ENCODE measurements at regions not wholly inside any gene's neighbourhood (a gene's known extent, or its start where the extent isn't known, plus 50 kb on each side); places are given as distances from the start of the nearest gene placed in this dataset.

DNA sequence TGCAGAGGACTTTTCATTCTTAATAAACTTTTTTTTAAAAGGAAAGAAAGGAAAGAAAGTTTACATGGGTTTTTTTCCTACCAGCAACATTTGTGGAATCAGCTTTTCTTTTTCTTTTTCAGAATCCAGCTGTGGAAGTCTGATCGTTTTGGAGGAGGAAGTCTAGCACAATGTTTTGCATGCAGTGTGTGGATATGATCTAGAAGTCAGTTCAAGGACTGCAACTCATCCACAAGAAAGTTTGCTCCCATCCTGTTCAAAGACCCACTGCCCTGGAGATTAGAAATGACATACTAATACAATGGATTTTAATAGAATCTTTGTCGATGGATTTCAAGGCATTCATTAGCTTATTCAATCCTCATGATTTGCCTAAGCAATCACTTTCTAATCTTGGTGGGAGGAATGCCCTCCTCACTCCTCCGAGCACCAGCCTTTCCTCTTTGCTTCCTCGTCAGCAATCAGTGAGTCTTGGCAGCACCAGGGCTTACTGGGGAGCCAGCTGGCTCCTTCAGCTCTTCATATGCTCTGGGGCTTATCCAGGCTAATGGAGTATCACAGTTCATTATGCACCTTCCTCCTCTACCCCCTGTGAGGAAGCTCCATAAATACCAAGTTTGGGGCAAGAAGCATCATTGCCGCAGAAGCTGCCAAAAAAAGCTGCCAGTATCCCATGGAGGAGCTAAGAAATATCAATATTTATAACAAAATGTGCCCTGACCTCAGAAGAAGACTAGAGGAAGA lies 392.3 kb upstream of the PKN2 start:
- Histone ChIP-seq H3K9me3 (ENCODE audit: control insufficient read depth in 4 of 4, low read length in 3 of 4) (no peaks in the 10 kb centered on the region), H3K4me1 (ENCODE audit: control insufficient read depth in 4 of 4, insufficient read depth in 4 of 4, low read length in 3 of 4) (peaks cover 0 to 4% (median under 1%) of the 10 kb centered on the region in 4 donors), H3K27ac (ENCODE audit: low read depth in 1 of 2, low read length in 2 of 2) (no peak overlapping the region), H3K27me3 (ENCODE audit: control insufficient read depth in 4 of 4, insufficient read depth in 4 of 4, low read length in 3 of 4) (no peaks in the 10 kb centered on the region), H3K36me3 (ENCODE audit: control insufficient read depth in 4 of 4, insufficient read depth in 3 of 4, low read depth in 1 of 4, low read length in 3 of 4) (no peaks in the 10 kb centered on the region), H3K9ac (ENCODE audit: low read depth in 1 of 2, low read length in 2 of 2) (no peak overlapping the region), H3K4me3 (ENCODE audit: low read depth in 1 of 3, low read length in 3 of 3) (no peak overlapping the region)
- WGBS: 71% methylated on average over 5 of the region's 5 CpGs
- TF ChIP-seq EGR1 (IDR thresholded peaks at IDR 0.05; ENCODE audit: low read depth in 2 of 2) (no peak), MAX (IDR thresholded peaks at IDR 0.05) (no peak), RXRA (IDR thresholded peaks at IDR 0.05) (no peak), HNF4G (IDR thresholded peaks at IDR 0.05) (no peak), RAD21 (IDR thresholded peaks at IDR 0.05) (no peak), TAF1 (conservative IDR thresholded peaks at IDR 0.05) (no peak), ZBTB33 (IDR thresholded peaks at IDR 0.05) (no peak), YY1 (IDR thresholded peaks at IDR 0.05) (no peak)
- TF ChIP-seq, protein P1, sequence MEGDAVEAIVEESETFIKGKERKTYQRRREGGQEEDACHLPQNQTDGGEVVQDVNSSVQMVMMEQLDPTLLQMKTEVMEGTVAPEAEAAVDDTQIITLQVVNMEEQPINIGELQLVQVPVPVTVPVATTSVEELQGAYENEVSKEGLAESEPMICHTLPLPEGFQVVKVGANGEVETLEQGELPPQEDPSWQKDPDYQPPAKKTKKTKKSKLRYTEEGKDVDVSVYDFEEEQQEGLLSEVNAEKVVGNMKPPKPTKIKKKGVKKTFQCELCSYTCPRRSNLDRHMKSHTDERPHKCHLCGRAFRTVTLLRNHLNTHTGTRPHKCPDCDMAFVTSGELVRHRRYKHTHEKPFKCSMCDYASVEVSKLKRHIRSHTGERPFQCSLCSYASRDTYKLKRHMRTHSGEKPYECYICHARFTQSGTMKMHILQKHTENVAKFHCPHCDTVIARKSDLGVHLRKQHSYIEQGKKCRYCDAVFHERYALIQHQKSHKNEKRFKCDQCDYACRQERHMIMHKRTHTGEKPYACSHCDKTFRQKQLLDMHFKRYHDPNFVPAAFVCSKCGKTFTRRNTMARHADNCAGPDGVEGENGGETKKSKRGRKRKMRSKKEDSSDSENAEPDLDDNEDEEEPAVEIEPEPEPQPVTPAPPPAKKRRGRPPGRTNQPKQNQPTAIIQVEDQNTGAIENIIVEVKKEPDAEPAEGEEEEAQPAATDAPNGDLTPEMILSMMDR (IDR thresholded peaks at IDR 0.05; ENCODE audit: low read depth, low read length, missing input control): no peak
- TF ChIP-seq, protein P2, sequence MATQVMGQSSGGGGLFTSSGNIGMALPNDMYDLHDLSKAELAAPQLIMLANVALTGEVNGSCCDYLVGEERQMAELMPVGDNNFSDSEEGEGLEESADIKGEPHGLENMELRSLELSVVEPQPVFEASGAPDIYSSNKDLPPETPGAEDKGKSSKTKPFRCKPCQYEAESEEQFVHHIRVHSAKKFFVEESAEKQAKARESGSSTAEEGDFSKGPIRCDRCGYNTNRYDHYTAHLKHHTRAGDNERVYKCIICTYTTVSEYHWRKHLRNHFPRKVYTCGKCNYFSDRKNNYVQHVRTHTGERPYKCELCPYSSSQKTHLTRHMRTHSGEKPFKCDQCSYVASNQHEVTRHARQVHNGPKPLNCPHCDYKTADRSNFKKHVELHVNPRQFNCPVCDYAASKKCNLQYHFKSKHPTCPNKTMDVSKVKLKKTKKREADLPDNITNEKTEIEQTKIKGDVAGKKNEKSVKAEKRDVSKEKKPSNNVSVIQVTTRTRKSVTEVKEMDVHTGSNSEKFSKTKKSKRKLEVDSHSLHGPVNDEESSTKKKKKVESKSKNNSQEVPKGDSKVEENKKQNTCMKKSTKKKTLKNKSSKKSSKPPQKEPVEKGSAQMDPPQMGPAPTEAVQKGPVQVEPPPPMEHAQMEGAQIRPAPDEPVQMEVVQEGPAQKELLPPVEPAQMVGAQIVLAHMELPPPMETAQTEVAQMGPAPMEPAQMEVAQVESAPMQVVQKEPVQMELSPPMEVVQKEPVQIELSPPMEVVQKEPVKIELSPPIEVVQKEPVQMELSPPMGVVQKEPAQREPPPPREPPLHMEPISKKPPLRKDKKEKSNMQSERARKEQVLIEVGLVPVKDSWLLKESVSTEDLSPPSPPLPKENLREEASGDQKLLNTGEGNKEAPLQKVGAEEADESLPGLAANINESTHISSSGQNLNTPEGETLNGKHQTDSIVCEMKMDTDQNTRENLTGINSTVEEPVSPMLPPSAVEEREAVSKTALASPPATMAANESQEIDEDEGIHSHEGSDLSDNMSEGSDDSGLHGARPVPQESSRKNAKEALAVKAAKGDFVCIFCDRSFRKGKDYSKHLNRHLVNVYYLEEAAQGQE (IDR thresholded peaks at IDR 0.05): no peak
- TF ChIP-seq, protein P3, sequence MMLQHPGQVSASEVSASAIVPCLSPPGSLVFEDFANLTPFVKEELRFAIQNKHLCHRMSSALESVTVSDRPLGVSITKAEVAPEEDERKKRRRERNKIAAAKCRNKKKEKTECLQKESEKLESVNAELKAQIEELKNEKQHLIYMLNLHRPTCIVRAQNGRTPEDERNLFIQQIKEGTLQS (IDR thresholded peaks at IDR 0.05): no peak
- no peak for DNase-seq (ENCODE audit: low spot score)

- 83% methylated on average over 1 of the region's 1 CpG for WGBS
Observed at GRCh38 chr1:88293691-88294190, 390.3 kb upstream of the PKN2 start.

More at GRCh38 chr1:88293691-88294190, 390.3 kb upstream of the PKN2 start:
- H3K27me3 ChIP-seq (ENCODE audit: control insufficient read depth in 4 of 4, insufficient read depth in 4 of 4, low read length in 3 of 4): no peaks in the 10 kb centered on the region
- DNase-seq (ENCODE audit: low spot score): no peak
- H3K36me3 ChIP-seq (ENCODE audit: control insufficient read depth in 4 of 4, insufficient read depth in 3 of 4, low read depth in 1 of 4, low read length in 3 of 4): no peaks in the 10 kb centered on the region
- H3K9me3 ChIP-seq (ENCODE audit: control insufficient read depth in 4 of 4, low read length in 3 of 4): no peaks in the 10 kb centered on the region
- H3K9ac ChIP-seq (ENCODE audit: low read depth in 1 of 2, low read length in 2 of 2): no peak overlapping the region
- no peak overlapping the region for H3K27ac ChIP-seq (ENCODE audit: low read depth in 1 of 2, low read length in 2 of 2)
- H3K4me1 ChIP-seq (ENCODE audit: control insufficient read depth in 4 of 4, insufficient read depth in 4 of 4, low read length in 3 of 4): no peaks in the 10 kb centered on the region
- TF ChIP-seq GABPA (IDR thresholded peaks at IDR 0.05 in 1 of 2, conservative IDR thresholded peaks at IDR 0.05 in 1 of 2) (no peak), TAF1 (conservative IDR thresholded peaks at IDR 0.05) (no peak), RAD21 (IDR thresholded peaks at IDR 0.05) (no peak), RXRA (IDR thresholded peaks at IDR 0.05) (no peak), JUND (IDR thresholded peaks at IDR 0.05) (no peak), SP1 (IDR thresholded peaks at IDR 0.05) (no peak), FOXA1 (IDR thresholded peaks at IDR 0.05) (no peak)
- TF ChIP-seq, protein P3 (IDR thresholded peaks at IDR 0.05): no peak
- no peak overlapping the region for H3K4me3 ChIP-seq (ENCODE audit: low read depth in 1 of 3, low read length in 3 of 3)
